AG08395 (cell line): ENCODE measurements at regions not wholly inside any gene's neighbourhood (a gene's known extent, or its start where the extent isn't known, plus 50 kb on each side); places are given as distances from the start of the nearest gene placed in this dataset.
"Not testable (repeated sequence)": the region's sequence is repeated elsewhere in the genome, so short reads cannot be mapped to it uniquely, and the experiment has no call there.

Experiments
- DNase-seq: peaks from one replicate; pipeline ENCODE4 v3.0.0; 2012; ENCODE audit warnings: mixed read lengths, low spot score

GRCh38 chr2:84373391-84373790, 85.7 kb downstream of the SUCLG1 start:
- no peak for DNase-seq

GRCh38 chr2:84362541-84362940, 96.5 kb downstream of the SUCLG1 start:
- DNase-seq: no peak

DNA sequence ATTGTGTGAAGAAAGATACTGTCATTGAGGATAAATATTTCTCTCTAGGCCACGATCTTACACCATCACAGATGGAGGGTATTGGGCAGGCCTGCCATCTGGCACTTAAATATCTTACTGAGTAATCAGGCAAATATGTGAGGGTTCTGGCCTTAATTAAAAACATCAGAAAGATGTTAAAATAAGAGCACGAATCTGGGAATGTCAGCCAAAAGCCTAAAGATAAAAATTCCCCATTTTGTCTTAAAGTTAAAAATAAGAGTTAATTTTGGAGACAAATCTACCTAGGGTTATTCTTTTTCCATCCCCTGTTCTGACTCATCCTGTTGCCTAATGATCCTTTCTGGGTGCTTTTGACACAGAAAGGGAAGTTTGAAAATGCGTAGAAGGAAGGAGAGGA, 121.0 kb downstream of the SUCLG1 start:
- peak; percentile 75 for DNase-seq

DNA sequence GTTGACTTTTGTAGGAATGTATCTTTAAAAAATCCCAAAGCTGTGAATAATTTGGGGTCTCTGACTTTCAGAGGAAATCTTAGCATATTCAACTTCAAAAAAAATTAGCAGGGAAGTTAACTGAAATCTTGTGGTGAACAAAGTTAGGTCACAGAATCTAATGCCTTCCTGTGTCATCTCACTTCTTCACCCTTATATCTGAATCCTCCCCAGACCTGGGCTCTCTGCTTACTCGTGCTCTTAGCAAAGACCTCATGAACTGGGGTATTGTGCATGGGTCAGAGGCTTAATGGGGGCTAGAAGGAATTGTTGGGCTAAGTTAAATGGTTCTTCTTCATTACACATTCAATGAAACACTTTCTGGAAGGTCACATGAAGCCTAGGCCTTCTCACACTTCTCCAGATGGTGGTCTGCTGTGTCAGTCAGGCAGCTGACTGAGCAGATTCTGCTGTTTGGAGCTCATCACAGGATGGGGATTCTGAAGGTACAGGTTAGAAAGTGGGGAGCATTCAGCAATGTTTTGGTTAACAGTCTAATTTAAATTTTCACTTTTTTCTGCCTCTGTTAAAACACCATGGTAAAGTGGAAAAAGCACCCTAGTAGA, 131.3 kb downstream of the SUCLG1 start:
- no peak for DNase-seq

GRCh38 chr2:84326831-84327432, 132.1 kb downstream of the SUCLG1 start:
- DNase-seq: no peak

DNA sequence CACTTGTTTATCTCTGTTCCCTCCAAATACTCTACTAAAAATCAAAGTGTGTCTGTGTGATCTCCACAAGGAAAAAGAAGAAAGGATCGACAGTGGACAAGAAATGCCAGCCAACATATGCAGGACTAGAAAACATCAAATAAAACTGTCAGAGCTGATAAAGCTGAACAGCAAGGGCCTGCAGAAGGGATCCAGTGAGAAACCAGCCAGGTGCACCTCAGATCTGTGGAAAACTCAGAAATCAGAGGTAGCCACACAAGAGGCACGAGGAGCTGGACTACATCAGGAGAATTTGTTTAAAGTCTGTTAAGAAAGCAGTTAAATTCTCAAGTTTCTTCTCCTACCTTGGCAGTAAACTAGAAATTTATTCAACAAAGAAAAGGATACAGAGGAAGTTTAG, 135.2 kb downstream of the SUCLG1 start:
- no peak for DNase-seq

- DNase-seq: no peak
These were observed 138.1 kb downstream of the SUCLG1 start for GRCh38 chr2:84320940-84321339.

GRCh38 chr2:84319581-84319980, 139.5 kb downstream of the SUCLG1 start:
- DNase-seq: no peak

DNA sequence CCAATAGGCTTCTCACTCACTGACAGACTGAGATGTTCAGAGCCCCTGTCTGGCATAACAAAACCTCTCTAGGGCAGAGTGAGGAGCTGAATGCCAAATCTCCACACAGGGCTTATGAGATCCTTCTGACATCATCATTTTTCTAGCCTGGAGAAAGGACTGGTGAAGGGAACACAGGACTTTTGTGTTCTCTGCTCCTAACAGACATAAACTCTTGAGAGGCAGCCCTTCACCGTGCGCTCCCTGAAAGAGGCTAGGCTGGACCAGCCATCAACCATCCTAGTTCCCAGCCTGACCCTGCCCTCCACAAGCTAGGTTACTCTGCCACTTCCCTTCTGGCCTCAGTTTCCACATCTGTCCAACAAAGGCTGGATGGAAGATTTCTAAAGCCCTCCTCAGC, 141.9 kb downstream of the SUCLG1 start:
- DNase-seq: no peak

GRCh38 chr2:84314901-84315330, 144.2 kb downstream of the SUCLG1 start:
- DNase-seq: peak; percentile 75

GRCh38 chr2:84314250-84314649, 144.8 kb downstream of the SUCLG1 start:
- no peak for DNase-seq

- no peak for DNase-seq
These were observed 149.8 kb downstream of the SUCLG1 start for GRCh38 chr2:84309281-84309680.

DNA sequence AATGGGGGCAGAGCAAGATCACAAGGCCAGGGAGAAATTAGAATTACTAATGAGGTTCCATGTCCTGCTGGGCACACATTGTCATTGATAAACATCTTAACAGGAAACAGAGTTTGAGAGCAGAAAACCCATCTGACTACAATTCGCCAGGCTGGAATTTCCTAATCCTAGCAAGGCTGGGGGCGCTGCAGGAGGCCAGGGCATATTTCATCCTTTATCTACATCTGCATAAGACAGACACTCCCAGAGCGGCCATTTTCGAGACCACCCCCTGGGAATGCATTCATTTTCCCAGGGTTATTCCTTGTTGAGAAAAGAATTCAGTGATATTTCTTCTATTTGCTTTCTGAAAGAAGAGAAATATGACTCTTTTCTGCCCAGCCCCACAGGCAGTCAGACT, 152.7 kb downstream of the SUCLG1 start:
- DNase-seq: no peak

DNA sequence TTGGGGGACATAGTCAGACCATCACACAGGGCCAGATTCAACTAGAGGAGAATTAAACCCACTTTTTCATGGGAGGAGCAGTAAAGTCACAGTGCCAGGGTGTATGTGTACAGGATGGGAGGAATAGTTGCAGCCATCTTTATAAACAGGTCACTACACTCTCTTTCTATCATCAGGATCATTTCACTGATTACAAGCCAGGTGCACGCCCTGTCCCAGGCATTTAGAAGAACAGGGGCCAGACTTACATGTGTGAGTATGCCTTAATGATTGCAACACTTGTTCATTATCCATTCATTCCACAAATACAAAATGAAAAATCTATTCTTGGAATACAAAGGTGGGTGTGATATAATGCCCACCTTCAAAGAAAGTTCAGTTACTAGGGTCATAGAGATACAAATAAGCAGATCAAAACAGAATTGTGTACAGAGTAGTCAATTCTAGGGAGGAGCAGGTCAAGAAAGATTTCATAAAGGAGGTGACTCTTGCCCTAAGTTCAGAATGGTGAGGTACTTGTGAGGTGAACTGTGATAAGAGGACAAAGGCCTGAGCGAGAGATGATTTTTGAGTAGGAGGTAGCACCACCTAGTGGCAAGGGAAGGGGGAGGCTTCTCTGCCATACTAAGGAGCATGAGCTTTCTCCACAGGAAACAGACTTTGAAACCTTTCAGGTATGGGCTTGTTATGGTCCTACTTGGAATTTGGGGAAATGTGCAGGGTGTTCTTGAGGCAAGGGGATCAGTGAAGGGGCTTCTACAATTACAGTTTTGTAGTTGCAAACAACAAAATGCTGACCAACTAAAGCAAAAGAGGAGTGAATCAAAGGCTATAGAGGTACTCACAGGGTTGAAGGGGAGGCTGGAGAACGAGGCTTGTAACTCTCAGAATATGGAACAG, 156.3 kb downstream of the SUCLG1 start:
- peak; percentile 78 for DNase-seq

DNA sequence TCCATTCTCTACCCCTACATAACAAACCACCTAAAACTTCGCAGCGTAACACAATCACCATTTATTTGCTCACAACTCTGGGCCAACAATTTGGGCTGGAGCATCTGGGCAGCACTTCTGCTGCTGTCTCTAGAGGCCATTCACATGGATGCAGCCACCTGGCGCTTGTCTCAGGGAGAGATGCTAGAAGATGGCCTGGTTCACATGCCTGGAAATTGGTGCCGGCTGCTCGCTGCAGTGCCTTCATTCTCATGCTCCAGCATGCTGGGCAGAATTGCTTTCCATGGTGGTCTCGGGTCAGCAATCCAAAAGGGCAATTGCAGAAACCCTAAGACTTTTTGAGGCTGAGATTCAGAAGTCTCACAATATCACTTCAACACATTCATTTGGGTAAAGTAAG, 157.4 kb downstream of the SUCLG1 start:
- DNase-seq: no peak

DNA sequence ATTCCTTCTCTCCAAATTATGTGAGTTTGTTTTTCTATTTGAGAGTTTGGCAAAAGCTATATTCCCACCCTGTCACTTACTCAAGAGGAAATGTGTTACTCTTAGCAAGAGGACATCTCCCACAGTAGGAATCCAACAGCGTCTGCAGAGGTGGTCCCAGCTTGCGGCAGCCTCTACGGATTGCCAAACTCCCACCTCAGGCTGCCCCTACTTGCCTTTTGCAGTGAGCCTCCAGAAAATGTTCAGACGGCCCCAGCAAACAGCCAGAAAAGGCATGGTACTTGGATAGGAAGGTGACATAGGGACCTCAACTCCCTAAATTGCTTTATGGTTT, 158.4 kb downstream of the SUCLG1 start:
- DNase-seq: no peak

DNA sequence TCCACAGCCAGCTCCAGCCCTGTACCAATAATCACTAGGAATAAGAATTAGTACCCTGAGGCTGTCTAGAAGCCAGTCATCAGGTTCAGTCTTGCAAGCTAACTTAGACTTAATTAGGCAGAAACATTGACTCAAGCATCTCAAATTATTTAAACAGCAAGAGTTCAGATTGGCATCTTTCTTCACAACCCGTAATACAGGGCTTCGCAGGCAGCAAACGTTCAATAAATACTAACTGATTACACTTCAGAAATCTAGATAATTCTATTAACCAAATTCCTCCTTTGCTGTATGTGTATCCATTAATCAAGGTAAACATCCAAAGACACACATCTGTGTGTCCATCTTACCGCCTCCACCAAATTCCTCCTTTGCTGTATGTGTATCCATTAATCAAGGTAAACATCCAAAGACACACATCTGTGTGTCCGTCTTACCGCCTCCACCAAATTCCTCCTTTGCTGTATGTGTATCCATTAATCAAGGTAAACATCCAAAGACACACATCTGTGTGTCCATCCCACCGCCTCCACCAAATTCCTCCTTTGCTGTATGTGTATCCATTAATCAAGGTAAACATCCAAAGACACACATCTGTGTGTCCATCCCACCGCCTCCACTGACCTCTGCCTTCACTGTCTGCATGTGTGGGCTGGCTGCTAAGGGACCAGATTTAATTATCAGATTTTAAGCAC, 158.9 kb downstream of the SUCLG1 start:
- DNase-seq: not testable (repeated sequence)

DNA sequence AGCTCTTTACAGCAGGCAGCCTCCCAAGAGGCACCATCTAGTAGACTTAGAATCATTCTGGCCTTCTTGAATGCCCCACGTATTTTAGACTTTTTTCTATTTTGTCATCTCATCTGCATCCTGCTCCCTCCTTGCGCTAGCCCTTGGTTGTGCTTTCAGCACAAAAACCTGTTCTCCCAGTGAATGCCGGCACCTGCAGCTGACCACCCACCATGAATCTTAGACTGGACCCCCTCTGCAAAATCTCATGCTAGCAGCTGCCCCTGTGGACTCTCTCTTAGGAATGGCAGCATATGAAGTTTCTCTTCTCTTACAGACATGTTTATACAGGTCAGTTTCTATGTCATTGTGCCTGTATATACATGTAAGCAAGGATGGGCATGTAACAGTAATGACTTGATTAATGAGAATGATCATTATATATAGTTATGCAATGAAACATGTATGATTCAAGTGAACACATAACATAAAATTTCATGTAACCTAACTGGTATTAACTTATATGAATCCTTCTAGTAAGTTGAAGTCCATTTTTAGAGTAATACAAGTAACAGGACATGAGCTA, 159.8 kb downstream of the SUCLG1 start:
- DNase-seq: no peak

DNA sequence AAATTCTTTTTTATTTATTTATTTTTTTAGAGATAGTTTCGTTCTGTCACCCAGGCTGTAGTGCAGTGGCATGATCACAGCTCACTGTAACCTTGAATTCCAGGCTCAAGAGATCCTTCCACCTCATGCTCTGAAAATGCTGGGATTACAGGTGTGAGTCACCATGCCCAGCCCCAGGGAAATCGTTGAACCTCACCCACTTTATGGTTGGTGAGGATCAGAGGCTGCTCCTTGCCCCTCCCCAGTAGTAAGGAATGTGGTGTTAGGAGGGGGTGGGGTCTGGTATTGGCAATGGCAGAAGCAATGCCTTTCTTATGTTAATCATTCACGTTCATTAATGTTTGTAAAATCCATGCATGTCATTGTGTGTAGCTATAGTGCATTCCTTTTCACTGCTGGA, 161.9 kb downstream of the SUCLG1 start:
- no peak for DNase-seq

GRCh38 chr2:84293791-84294380, 165.2 kb downstream of the SUCLG1 start:
- no peak for DNase-seq

DNA sequence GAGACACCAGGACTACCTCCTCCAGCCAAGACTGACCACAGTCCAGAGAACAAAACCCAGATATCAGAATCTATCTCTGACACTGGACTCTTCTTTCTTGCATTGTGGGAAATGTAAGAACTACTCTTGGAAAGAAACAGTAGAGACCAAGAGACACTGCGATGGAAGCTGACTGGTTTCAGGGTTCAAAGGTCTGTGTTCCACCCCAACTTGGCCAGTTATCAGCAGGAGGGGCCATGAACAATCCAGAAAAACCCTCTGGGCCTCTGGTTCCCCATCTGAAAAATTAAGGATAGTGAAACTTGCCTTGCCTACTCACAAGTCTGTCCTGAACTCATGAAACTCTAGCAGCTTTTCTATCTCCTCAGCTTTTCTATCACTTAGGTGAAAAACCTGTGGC, 166.5 kb downstream of the SUCLG1 start:
- no peak for DNase-seq

- DNase-seq: no peak
These were observed 168.5 kb downstream of the SUCLG1 start for GRCh38 chr2:84290537-84290936.
